Memory B cell (primary cell): ENCODE measurements at regions not wholly inside any gene's neighbourhood (a gene's known extent, or its start where the extent isn't known, plus 50 kb on each side); places are given as distances from the start of the nearest gene placed in this dataset.

Experiments
- ATAC-seq: fragments of 150-1000 bp; cut with Tn5 transposase; 2 replicates; pipeline ENCODE4 v1.10.0; 2021; ENCODE audit warnings: low read depth, mild to moderate bottlenecking, moderate library complexity
- DNase-seq, 2 donors: peaks; one replicate each; pipeline ENCODE4 v3.0.0; 2022; ENCODE audit warnings: low spot score in 2 of 2
- H3K27ac Mint-ChIP-seq: one replicate; pipeline ENCODE4 v1.8.0; 2022; ENCODE audit warnings: mild to moderate bottlenecking, moderate library complexity, mixed read lengths
- H3K27me3 Mint-ChIP-seq: one replicate; pipeline ENCODE4 v1.8.0; 2022; ENCODE audit warnings: mixed read lengths
- H3K36me3 Mint-ChIP-seq: one replicate; pipeline ENCODE4 v1.8.0; 2022; ENCODE audit warnings: mild to moderate bottlenecking, mixed read lengths
- H3K4me1 Mint-ChIP-seq: one replicate; pipeline ENCODE4 v1.8.0; 2022; ENCODE audit warnings: mixed read lengths
- H3K4me3 Mint-ChIP-seq: one replicate; pipeline ENCODE4 v1.8.0; 2022; ENCODE audit warnings: mild to moderate bottlenecking, moderate library complexity, mixed read lengths
- H3K9me3 Mint-ChIP-seq: one replicate; pipeline ENCODE4 v1.8.0; 2022; ENCODE audit warnings: mixed read lengths

- H3K27ac Mint-ChIP-seq, result no peak overlapping the region
- no peaks in the 10 kb centered on the region for H3K4me1 Mint-ChIP-seq
- no peaks in the 10 kb centered on the region for H3K36me3 Mint-ChIP-seq
- peaks cover 4% of the 10 kb centered on the region for H3K9me3 Mint-ChIP-seq
- H3K27me3 Mint-ChIP-seq, result no peaks in the 10 kb centered on the region
- no peak for ATAC-seq
- no peak overlapping the region for H3K4me3 Mint-ChIP-seq
- no peak for DNase-seq
These were observed 447.6 kb upstream of the PRMT6 start for GRCh38 chr1:106608841-106609240.

DNA sequence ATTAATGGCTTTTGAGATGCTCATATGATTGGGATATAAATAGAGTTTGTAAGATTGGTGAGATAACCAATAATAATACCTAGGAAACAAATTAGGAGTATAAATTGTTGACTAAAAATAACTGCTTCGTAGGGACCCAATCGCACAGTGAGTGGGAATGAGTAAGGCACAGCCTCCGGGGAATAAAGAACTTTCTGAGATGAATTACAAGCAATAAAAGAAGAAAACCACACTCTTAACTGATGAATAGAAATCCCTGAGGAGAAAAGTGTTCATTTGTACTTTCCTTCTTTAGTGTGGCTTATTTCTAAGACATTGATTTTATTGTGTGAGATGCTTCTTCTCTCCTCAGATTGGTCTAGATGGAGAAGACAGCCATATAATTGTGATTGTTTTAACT, 443.4 kb upstream of the PRMT6 start:
- no peaks in the 10 kb centered on the region for H3K4me1 Mint-ChIP-seq
- ATAC-seq, result no peak
- H3K4me3 Mint-ChIP-seq, result no peak overlapping the region
- peaks cover 2% of the 10 kb centered on the region for H3K27me3 Mint-ChIP-seq
- H3K27ac Mint-ChIP-seq, result no peak overlapping the region
- no peaks in the 10 kb centered on the region for H3K36me3 Mint-ChIP-seq
- H3K9me3 Mint-ChIP-seq, result peaks cover 4% of the 10 kb centered on the region
- no peak for DNase-seq

DNA sequence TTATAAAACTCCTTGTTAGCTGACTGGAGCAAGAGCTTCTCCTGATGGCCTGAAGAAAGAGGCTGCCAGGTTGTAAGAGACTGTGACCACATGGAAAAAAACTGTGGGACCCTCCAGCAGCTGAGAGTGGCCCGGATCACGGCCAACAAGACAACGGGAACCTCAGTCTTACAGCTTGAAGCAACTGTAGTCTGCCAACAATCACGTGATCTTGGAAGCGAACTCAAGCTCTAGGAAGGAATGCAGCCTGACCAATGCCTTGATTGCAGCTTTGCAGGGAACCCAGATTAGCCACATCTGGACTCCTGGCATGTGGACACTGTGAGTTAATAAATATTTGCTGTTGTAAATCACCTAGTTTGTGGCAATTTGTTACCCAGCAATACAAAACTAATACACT, 442.6 kb upstream of the PRMT6 start:
- Mint-ChIP-seq H3K36me3 (no peaks in the 10 kb centered on the region), H3K4me1 (no peaks in the 10 kb centered on the region), H3K4me3 (no peak overlapping the region), H3K27ac (no peak overlapping the region), H3K9me3 (peaks cover 2% of the 10 kb centered on the region), H3K27me3 (peaks cover 2% of the 10 kb centered on the region)
- DNase-seq, result no peak
- ATAC-seq, result no peak

DNA sequence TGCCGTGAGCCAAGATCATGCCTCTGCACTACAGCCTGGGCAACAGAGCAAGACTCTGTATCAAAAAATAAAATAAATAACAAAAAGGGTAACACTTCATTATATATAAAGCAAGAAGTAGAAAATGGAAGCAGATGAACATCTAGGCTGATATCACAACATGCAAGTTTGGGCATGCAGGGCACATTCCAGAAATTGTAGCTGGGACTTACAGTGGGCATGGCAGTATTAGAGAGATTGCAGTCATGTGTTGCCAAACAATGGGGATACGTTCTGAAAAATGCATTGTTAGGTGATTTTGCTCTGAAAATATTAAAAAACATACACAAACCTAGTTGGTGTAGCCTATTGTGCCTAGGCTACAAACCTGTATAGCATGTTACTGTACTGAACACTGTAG, 441.0 kb upstream of the PRMT6 start:
- Mint-ChIP-seq H3K4me1 (no peaks in the 10 kb centered on the region), H3K27ac (no peak overlapping the region), H3K4me3 (no peak overlapping the region), H3K9me3 (peaks cover under 1% of the 10 kb centered on the region), H3K36me3 (no peaks in the 10 kb centered on the region), H3K27me3 (peaks cover 2% of the 10 kb centered on the region)
- DNase-seq (no peak), ATAC-seq (no peak)

DNA sequence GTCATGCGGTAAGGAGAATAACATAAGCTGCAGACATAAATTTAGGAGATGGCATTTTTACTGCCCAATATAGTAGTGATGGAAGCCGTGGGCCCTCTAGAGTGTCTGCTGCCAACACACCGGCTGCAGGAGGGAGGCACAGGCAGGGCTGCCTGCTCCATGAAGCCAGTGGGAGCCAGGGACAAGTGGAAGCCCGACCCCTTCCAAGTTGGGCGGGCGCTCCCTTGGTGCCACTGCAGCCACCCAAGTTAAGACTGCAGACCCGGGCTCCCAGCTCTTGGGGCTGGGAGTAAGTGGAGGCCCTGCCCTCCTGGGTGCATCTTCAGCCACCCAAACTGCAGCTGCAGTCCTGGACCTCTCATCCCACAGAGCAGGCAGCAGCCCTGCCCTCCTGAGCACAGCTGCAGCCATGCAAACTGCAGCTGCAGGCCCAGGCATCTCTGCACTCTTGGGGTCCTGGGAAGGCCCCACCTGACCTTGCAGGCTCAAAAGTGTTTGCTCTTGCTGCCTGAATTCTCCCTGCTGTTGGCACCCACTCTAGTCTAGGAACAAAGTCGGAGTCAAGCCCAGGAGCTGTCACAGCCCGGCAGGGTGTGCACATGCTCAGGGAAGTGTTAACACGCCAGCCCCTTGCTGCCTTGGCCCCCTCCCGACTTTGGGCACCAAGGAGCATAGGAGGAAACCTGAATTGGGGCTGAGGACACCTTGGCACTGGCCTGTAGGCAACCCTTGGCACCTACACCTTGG, 437.2 kb upstream of the PRMT6 start:
- ATAC-seq (no peak), DNase-seq (no peak)
- Mint-ChIP-seq H3K27ac (no peak overlapping the region), H3K4me1 (no peaks in the 10 kb centered on the region), H3K27me3 (peaks cover 2% of the 10 kb centered on the region), H3K36me3 (no peaks in the 10 kb centered on the region), H3K9me3 (peaks cover 1% of the 10 kb centered on the region), H3K4me3 (no peak overlapping the region)

DNA sequence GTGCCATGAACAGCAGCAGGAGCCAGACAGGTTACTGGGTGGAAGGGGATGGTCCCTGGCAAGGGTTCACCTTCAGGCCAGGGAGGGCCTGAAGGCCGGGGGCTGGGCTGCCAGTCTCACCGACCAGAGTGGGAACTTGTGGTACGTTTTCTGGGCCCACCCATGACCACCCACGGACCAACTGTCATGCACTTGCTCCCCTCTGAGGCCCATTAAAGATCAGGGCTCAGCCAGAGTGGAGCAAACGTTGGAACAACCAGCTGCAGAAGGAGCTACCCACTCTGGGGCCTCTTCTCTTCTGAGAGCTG, 436.7 kb upstream of the PRMT6 start:
- ATAC-seq (no peak), DNase-seq (no peak)
- Mint-ChIP-seq H3K4me3 (no peak overlapping the region), H3K36me3 (no peaks in the 10 kb centered on the region), H3K27me3 (peaks cover 2% of the 10 kb centered on the region), H3K27ac (no peak overlapping the region), H3K4me1 (no peaks in the 10 kb centered on the region), H3K9me3 (peaks cover 1% of the 10 kb centered on the region)

DNA sequence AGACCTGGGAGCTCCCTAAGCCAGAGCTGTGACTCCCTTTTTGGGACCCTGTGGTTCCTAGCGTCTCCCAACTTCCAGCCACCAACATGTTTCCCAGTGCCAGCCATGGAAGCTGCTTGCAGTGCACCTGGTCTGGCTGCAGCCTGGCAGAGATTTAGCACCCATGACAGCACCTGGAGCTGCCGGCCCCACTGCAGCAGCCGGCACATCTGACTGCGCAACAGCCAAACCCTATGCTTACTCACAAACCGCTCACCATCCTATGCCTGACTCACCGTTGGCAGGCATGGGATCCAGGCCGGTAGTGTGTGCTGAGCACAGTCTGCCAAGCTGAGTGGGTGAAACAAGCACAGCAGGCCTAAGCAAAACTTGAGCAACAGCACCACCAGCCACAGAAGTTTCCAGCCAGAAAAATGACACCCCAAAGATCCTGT, 435.9 kb upstream of the PRMT6 start:
- Mint-ChIP-seq H3K9me3 (peaks cover 1% of the 10 kb centered on the region), H3K27ac (no peak overlapping the region), H3K4me1 (no peaks in the 10 kb centered on the region), H3K4me3 (no peak overlapping the region), H3K36me3 (no peaks in the 10 kb centered on the region), H3K27me3 (peaks cover 2% of the 10 kb centered on the region)
- no peak for ATAC-seq
- DNase-seq, result no peak

GRCh38 chr1:106621853-106622252, 434.6 kb upstream of the PRMT6 start:
- H3K27ac Mint-ChIP-seq, result no peak overlapping the region
- no peaks in the 10 kb centered on the region for H3K36me3 Mint-ChIP-seq
- peaks cover 2% of the 10 kb centered on the region for H3K27me3 Mint-ChIP-seq
- H3K9me3 Mint-ChIP-seq, result peaks cover 1% of the 10 kb centered on the region
- H3K4me1 Mint-ChIP-seq, result no peaks in the 10 kb centered on the region
- ATAC-seq, result no peak
- H3K4me3 Mint-ChIP-seq, result no peak overlapping the region
- no peak for DNase-seq

- H3K4me1 Mint-ChIP-seq, result no peaks in the 10 kb centered on the region
- ATAC-seq (no peak), DNase-seq (no peak)
- no peak overlapping the region for H3K4me3 Mint-ChIP-seq
- no peak overlapping the region for H3K27ac Mint-ChIP-seq
- H3K27me3 Mint-ChIP-seq, result no peaks in the 10 kb centered on the region
- no peaks in the 10 kb centered on the region for H3K9me3 Mint-ChIP-seq
- H3K36me3 Mint-ChIP-seq, result no peaks in the 10 kb centered on the region
These were observed 418.9 kb upstream of the PRMT6 start for GRCh38 chr1:106637566-106637965.

- H3K36me3 Mint-ChIP-seq, result no peaks in the 10 kb centered on the region
- H3K4me3 Mint-ChIP-seq, result no peak overlapping the region
- no peak overlapping the region for H3K27ac Mint-ChIP-seq
- no peaks in the 10 kb centered on the region for H3K4me1 Mint-ChIP-seq
- H3K27me3 Mint-ChIP-seq, result no peaks in the 10 kb centered on the region
- H3K9me3 Mint-ChIP-seq, result no peaks in the 10 kb centered on the region
- ATAC-seq (no peak), DNase-seq (no peak)
These were observed 410.2 kb upstream of the PRMT6 start for GRCh38 chr1:106646261-106646784.

DNA sequence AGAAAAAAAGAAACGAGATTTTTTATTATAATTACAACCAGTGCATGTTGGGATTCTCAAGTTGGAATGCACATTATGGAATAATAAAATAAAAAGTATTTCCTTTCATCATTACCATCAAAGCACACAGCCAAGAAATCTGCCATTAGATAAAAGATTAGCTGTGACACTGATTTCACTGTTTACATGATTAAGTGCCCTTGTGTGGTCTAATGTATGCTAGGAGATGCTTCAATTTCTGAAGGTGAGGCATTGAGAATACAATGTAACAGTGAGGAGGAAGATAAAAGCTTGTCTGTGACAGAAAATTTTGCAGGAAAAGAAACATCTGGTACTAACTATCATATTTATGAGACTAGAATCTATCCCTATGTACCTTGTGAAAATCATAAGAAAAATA, 409.7 kb upstream of the PRMT6 start:
- no peak for DNase-seq
- Mint-ChIP-seq H3K36me3 (no peaks in the 10 kb centered on the region), H3K4me1 (no peaks in the 10 kb centered on the region), H3K27ac (no peak overlapping the region), H3K27me3 (no peaks in the 10 kb centered on the region), H3K4me3 (no peak overlapping the region), H3K9me3 (no peaks in the 10 kb centered on the region)
- no peak for ATAC-seq

DNA sequence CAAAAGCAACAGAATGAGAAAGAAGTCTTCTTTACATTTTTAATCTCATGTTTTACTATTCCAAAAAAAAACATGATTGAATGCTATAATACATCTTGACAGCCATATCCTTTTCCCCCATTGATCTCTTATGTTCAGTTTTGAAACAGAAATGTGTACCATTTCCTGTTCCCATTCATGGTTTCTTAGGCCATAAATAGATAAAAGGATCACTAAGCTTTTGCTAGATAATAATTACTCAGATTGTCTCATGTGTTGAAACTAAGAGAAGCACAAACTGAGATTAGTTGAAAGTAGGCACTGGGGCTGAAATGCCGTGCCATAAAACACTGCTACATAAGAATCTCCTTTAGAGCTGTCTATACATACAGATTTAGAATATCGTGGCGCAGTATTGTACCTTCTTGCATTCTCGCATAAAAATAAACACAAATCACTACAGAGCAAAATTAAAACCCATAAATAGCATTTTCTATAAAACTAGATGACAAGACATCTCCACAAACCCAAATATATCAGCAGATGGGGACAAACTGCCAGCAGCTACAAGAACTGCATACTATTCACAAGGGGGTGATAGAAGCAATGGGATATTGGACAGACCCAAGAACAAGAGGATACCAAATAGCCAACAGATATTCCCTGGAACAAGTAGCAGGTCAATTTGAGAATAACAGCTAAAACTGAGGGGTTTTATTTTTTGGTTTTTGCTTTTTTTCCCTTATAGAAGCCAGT, 405.3 kb upstream of the PRMT6 start:
- H3K27me3 Mint-ChIP-seq, result peaks cover 3% of the 10 kb centered on the region
- H3K36me3 Mint-ChIP-seq, result no peaks in the 10 kb centered on the region
- no peaks in the 10 kb centered on the region for H3K4me1 Mint-ChIP-seq
- H3K9me3 Mint-ChIP-seq, result no peaks in the 10 kb centered on the region
- DNase-seq (no peak), ATAC-seq (no peak)
- H3K4me3 Mint-ChIP-seq, result no peak overlapping the region
- no peak overlapping the region for H3K27ac Mint-ChIP-seq

DNA sequence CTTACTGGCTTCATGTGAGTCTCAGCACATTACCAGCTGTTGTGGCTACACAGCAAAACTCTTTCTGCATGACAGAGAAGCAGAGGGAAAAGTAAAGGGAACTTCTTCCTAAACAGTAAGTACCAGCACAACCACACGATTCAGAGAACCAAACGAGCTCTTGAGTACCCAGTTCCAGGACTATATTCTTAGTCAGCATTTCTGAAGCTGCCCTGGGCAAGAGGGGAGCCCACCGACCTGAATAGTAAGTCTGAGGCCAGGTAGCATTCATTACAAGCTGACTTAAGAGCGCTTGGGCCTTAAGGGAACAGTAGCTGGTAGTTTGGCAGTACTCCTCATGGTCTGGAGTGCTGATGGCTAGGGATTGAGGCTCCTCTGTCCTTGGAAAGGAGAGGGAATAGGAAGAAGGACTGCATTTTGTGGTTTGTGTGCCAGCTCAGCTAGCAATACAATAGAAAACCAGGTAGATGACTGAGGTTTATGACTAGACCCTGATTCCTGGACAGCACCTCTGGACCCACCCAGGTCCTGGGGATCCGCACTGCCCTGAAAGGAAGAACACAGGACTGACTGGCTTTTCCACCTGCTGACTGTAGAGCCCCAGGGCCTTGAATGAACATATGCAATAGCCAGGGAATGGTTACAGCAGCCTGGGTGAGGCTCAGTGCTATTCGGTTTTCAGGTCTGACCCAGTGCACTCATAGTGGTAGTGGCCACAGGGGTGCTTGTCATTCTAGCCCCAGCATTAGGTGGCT, 396.8 kb upstream of the PRMT6 start:
- Mint-ChIP-seq H3K4me1 (no peaks in the 10 kb centered on the region), H3K9me3 (peaks cover 8% of the 10 kb centered on the region), H3K27ac (no peak overlapping the region), H3K36me3 (peaks cover 2% of the 10 kb centered on the region), H3K27me3 (peaks cover 8% of the 10 kb centered on the region), H3K4me3 (no peak overlapping the region)
- DNase-seq (no peak), ATAC-seq (no peak)

GRCh38 chr1:106675558-106675957, 380.9 kb upstream of the PRMT6 start:
- no peaks in the 10 kb centered on the region for H3K4me1 Mint-ChIP-seq

More at GRCh38 chr1:106675558-106675957, 380.9 kb upstream of the PRMT6 start:
- no peak for ATAC-seq
- H3K36me3 Mint-ChIP-seq, result no peaks in the 10 kb centered on the region
- H3K27ac Mint-ChIP-seq, result no peak overlapping the region
- H3K27me3 Mint-ChIP-seq, result no peaks in the 10 kb centered on the region
- H3K9me3 Mint-ChIP-seq, result no peaks in the 10 kb centered on the region
- DNase-seq, result no peak
- no peak overlapping the region for H3K4me3 Mint-ChIP-seq
